ENCODE measurements at regions not wholly inside any gene's neighbourhood (a gene's known extent, or its start where the extent isn't known, plus 50 kb on each side); places are given as distances from the start of the nearest gene placed in this dataset.

DNA sequence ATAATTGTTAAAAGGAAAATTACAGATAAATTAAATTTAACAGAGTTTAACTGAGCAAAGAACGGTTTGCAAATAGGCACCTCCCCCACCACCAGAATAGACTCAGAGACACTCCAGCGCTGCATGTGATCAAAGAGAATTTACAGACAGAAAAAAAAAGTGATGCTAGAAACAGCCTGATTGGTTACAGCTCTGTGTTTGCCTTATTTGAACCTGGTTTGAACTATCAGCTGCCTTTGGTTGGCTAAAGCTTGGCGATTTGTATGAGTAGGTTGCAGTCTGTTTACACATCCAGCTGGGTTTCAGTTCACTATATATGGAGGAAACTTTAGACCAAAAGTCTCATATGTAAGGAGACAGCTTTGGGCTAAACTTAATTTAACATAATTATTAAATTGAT, 249.1 kb downstream of the ENC1 start:
- TF ChIP-seq ZNF423 (tag by site-specific recombination; IDR thresholded peaks at IDR 0.05) (no peak), BCL11B (tag by site-specific recombination; IDR thresholded peaks at IDR 0.05; ENCODE audit: low read depth) (no peak), SP2 (tag by site-specific recombination; IDR thresholded peaks at IDR 0.05) (no peak), ZNF23 (tag by site-specific recombination; IDR thresholded peaks at IDR 0.05; ENCODE audit: borderline replicate concordance) (no peak), ZNF501 (tag by site-specific recombination; IDR thresholded peaks at IDR 0.05) (no peak), ZIC2 (tag by site-specific recombination; IDR thresholded peaks at IDR 0.05) (no peak), ZNF121 (tag by site-specific recombination; IDR thresholded peaks at IDR 0.05) (no peak), PRDM1 (tag by site-specific recombination; IDR thresholded peaks at IDR 0.05) (no peak)
- TF ChIP-seq, protein P1, sequence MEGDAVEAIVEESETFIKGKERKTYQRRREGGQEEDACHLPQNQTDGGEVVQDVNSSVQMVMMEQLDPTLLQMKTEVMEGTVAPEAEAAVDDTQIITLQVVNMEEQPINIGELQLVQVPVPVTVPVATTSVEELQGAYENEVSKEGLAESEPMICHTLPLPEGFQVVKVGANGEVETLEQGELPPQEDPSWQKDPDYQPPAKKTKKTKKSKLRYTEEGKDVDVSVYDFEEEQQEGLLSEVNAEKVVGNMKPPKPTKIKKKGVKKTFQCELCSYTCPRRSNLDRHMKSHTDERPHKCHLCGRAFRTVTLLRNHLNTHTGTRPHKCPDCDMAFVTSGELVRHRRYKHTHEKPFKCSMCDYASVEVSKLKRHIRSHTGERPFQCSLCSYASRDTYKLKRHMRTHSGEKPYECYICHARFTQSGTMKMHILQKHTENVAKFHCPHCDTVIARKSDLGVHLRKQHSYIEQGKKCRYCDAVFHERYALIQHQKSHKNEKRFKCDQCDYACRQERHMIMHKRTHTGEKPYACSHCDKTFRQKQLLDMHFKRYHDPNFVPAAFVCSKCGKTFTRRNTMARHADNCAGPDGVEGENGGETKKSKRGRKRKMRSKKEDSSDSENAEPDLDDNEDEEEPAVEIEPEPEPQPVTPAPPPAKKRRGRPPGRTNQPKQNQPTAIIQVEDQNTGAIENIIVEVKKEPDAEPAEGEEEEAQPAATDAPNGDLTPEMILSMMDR (tag by site-specific recombination; IDR thresholded peaks at IDR 0.05) = no peak

Measured in HEK293 (cell line).